Stimulated activated memory B cell treated with anti-CD40 and anti-IgM and Interleukin-4, amounts not matched to agents 10 μg/mL and 1 μg/mL and 100 μg/mL, for 72 hours (primary cell): ENCODE measurements at regions not wholly inside any gene's neighbourhood (a gene's known extent, or its start where the extent isn't known, plus 50 kb on each side); places are given as distances from the start of the nearest gene placed in this dataset.

Experiments
- ATAC-seq: fragments of 150-1000 bp; cut with Tn5 transposase; 2 replicates; pipeline ENCODE4 v1.10.0; 2021
- H3K27ac Mint-ChIP-seq: one replicate; pipeline ENCODE4 v1.8.0; 2022; ENCODE audit warnings: mild to moderate bottlenecking, mixed read lengths
- H3K27me3 Mint-ChIP-seq: one replicate; pipeline ENCODE4 v1.8.0; 2022; ENCODE audit warnings: mixed read lengths
- H3K36me3 Mint-ChIP-seq: one replicate; pipeline ENCODE4 v1.8.0; 2022; ENCODE audit warnings: mixed read lengths
- H3K4me1 Mint-ChIP-seq: one replicate; pipeline ENCODE4 v1.8.0; 2022; ENCODE audit warnings: mixed read lengths
- H3K4me3 Mint-ChIP-seq: one replicate; pipeline ENCODE4 v1.8.0; 2022; ENCODE audit warnings: mild to moderate bottlenecking, moderate library complexity, mixed read lengths
- H3K9me3 Mint-ChIP-seq: one replicate; pipeline ENCODE4 v1.8.0; 2022; ENCODE audit warnings: mixed read lengths

DNA sequence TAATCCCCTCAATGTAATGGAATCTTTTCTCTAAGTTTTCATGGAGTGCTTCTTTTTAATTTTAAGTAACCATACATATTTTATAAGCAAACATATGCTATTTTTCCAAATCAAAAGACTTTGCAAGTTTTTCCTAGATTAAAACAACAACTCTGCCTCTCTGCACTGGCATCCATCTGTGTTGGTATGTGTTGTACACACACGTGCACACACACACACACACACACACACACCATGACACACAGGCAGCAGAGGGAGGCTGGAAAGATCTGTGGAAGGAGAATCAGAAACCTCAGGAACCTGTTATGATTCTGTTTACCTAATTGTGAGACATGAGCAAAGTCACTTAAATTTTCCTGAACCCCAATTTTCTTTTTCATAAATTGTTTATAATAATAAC, 295.0 kb upstream of the PRDM1 start:
- Mint-ChIP-seq H3K4me1 (peaks cover 45% of the 10 kb centered on the region), H3K27ac (no peak overlapping the region), H3K9me3 (no peaks in the 10 kb centered on the region), H3K36me3 (no peaks in the 10 kb centered on the region), H3K27me3 (no peaks in the 10 kb centered on the region), H3K4me3 (no peak overlapping the region)
- no peak for ATAC-seq

DNA sequence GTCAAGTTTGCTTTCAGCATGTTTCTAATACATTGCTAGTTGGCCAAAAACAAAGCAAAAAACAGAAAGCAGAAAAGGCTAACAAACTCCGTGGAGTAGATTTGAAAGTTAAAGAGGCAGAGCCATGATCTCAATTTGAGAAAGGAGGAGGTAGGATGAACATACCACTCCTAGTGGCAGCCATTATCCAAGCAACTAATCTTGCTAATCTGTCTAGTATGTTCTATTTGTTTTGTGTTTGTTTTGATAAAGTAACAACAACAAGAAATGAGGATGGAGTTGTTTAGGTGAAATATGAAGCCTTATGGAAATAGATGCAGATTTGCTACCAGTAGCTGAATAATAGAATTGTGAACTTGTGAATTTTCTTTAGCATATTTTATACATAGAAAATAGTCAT, 295.5 kb upstream of the PRDM1 start:
- Mint-ChIP-seq H3K4me1 (peaks cover 50% of the 10 kb centered on the region), H3K27ac (no peak overlapping the region), H3K9me3 (no peaks in the 10 kb centered on the region), H3K36me3 (no peaks in the 10 kb centered on the region), H3K4me3 (no peak overlapping the region), H3K27me3 (no peaks in the 10 kb centered on the region)
- no peak for ATAC-seq

DNA sequence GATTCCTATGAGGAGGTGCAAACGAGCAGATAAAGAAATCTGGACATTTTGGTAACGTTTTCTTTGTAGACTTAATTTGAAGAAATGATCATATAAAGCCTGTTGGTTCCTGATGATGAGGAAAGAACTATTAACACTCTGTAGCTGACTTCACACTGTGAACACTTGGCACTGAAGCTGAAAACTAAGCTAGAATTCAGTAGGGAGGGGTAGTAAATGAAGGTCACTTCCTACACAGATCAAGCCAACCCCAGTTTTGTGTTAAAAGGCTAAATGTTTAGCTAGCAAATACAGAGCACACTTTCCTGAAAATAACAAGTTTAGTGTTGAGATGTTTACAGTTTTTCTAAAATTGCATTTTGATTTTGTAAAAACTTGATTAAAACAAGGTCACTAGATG, 296.2 kb upstream of the PRDM1 start:
- Mint-ChIP-seq H3K9me3 (no peaks in the 10 kb centered on the region), H3K36me3 (no peaks in the 10 kb centered on the region), H3K27me3 (no peaks in the 10 kb centered on the region), H3K27ac (no peak overlapping the region), H3K4me3 (no peak overlapping the region), H3K4me1 (peaks cover 56% of the 10 kb centered on the region)
- ATAC-seq = no peak

GRCh38 chr6:105787747-105788146, 298.4 kb upstream of the PRDM1 start:
- ATAC-seq = no peak
- Mint-ChIP-seq H3K4me1 (peaks cover 41% of the 10 kb centered on the region), H3K4me3 (no peak overlapping the region), H3K36me3 (no peaks in the 10 kb centered on the region), H3K27ac (peak overlapping the region; percentile 44), H3K9me3 (no peaks in the 10 kb centered on the region), H3K27me3 (no peaks in the 10 kb centered on the region)

DNA sequence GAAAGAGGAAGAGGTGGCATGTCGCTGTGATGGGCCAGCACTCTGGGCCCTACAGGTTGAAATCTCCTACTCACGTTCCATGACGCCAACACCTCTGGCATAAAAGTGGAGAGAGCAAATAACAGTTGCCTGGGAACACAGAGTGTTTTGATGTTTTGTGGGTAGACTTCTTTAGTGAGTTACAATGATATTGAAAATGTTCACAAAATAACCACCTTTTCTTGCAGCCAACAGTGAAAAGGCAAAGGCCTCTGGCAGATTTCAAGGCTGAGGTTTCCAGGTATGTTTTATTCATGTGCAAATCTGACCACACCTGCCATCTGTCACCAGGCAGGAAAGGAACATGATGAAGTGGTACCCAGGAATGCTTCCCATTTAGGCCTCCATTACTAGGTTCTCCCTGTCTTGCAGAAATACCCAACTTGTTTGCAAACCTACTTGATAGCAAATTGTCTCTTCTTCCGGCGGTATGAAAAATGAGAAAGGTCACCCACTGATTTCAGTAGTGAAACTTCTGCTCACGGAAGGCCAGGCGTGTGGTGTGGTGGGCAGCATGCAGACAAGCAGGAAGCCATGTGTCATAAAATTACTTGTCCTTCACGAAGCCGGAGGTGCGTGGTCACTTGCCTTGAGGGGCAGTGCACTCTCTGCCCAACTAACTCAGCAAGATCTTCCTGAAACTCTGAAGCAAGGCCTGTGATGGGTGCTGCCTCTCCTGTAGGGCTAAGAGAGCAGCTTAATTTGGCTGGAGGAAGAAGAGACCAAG, 299.1 kb upstream of the PRDM1 start:
- Mint-ChIP-seq H3K27ac (peak overlapping the region; percentile 44), H3K27me3 (no peaks in the 10 kb centered on the region), H3K4me1 (peaks cover 42% of the 10 kb centered on the region), H3K9me3 (no peaks in the 10 kb centered on the region), H3K36me3 (no peaks in the 10 kb centered on the region), H3K4me3 (no peak overlapping the region)
- peak; percentile 80 for ATAC-seq

DNA sequence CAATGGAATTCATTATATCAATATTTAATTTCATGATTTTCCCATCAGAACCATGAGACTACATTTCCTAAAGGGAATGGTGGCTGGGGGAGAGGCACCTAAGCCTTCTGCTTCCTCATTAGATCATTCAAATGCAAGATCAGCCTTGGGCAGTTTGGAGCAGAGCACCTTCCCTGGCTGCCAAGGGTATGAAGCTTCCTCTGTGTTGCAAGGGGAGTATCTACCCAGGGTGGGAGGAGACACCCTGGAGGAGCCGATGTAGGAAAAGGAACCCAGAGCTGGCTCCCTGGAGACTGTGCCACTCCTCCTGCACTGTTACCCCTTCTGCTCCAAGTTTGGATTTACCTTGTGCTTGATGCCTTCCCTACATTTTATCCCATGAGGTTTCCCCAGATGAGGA, 299.7 kb upstream of the PRDM1 start:
- Mint-ChIP-seq H3K36me3 (no peaks in the 10 kb centered on the region), H3K4me3 (no peak overlapping the region), H3K27me3 (no peaks in the 10 kb centered on the region), H3K4me1 (peaks cover 37% of the 10 kb centered on the region), H3K9me3 (no peaks in the 10 kb centered on the region), H3K27ac (peak overlapping the region; percentile 44)
- ATAC-seq = no peak

DNA sequence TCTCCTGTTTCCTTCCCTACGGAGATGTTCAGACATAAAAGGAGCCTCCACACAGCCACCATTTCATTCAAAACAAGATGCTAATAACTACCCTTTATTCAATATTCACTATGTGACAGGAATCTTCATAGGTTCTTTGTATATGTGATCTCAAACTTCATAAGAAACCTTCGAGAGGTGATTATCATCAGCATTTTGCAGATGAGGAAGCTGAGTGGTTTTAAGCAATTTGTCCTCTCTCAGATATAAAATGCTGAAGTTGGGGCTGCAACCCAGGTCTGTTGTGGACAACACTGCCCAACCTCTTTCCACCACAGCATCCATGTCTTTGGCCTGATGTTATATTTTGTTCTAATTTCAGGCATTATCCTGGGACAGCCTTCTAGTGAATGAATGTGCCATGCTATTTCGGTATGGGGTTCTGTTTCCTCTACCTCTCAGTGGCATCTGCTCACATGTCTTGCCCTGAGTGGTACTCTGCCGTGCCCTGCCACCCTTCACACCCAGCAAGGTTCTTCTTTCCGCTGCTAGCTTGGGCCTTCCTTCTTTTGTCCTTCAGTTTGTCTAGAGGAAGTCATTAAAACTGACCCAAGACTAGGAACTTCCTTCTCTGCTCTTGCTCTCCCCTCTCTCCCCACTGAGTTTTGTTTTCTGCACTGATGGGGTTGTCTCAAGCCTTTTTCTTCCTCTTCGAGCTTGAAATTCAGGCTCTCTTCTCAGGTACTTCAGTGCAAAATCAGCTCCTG, 300.9 kb upstream of the PRDM1 start:
- Mint-ChIP-seq H3K4me3 (no peak overlapping the region), H3K9me3 (no peaks in the 10 kb centered on the region), H3K4me1 (peaks cover 36% of the 10 kb centered on the region), H3K27ac (peak overlapping the region; percentile 38), H3K36me3 (no peaks in the 10 kb centered on the region), H3K27me3 (no peaks in the 10 kb centered on the region)
- ATAC-seq = no peak

DNA sequence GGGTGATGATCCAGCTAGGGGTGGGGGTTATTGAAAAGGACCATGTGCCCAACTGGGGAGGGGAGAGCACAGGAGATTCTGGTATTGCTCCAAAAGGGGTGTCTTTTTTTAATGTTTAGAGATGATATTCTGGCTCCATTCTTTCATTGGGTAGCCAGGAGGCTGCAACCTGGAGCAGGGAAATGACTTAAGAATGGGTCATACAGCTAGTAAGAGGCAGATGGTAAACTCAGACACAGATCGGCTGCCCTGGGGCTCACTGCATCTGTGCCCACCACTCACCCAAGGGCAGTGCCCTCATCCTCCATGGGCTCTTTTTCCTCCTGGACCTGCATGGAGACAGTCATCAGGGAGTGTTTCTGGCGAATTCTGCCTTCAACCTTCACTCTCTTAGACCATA, 302.0 kb upstream of the PRDM1 start:
- no peak overlapping the region for H3K27ac Mint-ChIP-seq
- no peak overlapping the region for H3K4me3 Mint-ChIP-seq
- ATAC-seq = no peak
- no peaks in the 10 kb centered on the region for H3K27me3 Mint-ChIP-seq
- H3K36me3 Mint-ChIP-seq = no peaks in the 10 kb centered on the region
- peaks cover 38% of the 10 kb centered on the region for H3K4me1 Mint-ChIP-seq
- no peaks in the 10 kb centered on the region for H3K9me3 Mint-ChIP-seq

- Mint-ChIP-seq H3K27ac (no peak overlapping the region), H3K4me1 (peaks cover 38% of the 10 kb centered on the region), H3K27me3 (no peaks in the 10 kb centered on the region), H3K36me3 (no peaks in the 10 kb centered on the region), H3K4me3 (no peak overlapping the region), H3K9me3 (no peaks in the 10 kb centered on the region)
- ATAC-seq = no peak
Observed at GRCh38 chr6:105783333-105783935, 302.7 kb upstream of the PRDM1 start.

DNA sequence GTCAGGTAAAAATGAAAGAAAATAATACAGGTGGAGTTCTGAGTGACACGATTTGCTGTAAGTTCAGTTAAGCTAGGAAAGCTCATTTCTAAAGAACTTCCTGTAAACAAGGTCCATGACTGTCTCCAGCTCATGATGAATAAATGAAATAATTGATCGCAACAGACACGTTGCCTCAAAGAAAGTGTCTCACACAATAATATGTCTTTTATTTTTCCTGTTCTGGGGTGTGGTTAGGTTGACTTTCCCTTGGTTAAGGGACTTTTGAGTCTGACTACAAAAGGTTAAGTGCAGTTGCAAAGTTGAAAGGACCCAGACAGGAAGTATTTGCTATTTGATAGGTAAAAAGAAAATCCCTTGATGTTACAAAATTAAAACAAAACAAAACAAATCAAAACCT, 304.2 kb upstream of the PRDM1 start:
- no peaks in the 10 kb centered on the region for H3K36me3 Mint-ChIP-seq

DNA sequence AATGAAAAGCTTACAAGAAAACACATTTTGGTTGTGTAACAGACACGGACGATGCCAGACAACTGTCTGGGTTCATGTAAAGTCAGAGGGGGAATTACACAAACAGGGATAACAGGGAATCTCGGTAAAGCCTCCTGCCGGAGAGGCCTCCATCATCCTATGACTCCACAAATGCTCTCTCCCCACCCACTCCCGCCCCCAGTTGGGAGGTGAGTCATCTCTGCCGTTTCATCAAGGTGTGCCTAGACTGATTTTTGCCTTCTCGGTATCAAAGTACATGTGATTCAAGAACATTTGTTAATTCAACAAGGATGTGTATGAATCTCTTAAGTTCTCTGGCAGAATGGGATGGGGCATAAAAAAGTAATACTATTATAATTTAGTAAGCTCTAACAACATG, 304.9 kb upstream of the PRDM1 start:
- Mint-ChIP-seq H3K36me3 (no peaks in the 10 kb centered on the region), H3K27me3 (no peaks in the 10 kb centered on the region), H3K9me3 (no peaks in the 10 kb centered on the region), H3K4me1 (peaks cover 26% of the 10 kb centered on the region), H3K4me3 (no peak overlapping the region), H3K27ac (no peak overlapping the region)
- no peak for ATAC-seq

More for the DNA sequence above, 304.2 kb upstream of the PRDM1 start:
- Mint-ChIP-seq H3K27me3 (no peaks in the 10 kb centered on the region), H3K4me1 (peaks cover 31% of the 10 kb centered on the region), H3K9me3 (no peaks in the 10 kb centered on the region), H3K27ac (no peak overlapping the region), H3K4me3 (no peak overlapping the region)
- ATAC-seq = no peak

DNA sequence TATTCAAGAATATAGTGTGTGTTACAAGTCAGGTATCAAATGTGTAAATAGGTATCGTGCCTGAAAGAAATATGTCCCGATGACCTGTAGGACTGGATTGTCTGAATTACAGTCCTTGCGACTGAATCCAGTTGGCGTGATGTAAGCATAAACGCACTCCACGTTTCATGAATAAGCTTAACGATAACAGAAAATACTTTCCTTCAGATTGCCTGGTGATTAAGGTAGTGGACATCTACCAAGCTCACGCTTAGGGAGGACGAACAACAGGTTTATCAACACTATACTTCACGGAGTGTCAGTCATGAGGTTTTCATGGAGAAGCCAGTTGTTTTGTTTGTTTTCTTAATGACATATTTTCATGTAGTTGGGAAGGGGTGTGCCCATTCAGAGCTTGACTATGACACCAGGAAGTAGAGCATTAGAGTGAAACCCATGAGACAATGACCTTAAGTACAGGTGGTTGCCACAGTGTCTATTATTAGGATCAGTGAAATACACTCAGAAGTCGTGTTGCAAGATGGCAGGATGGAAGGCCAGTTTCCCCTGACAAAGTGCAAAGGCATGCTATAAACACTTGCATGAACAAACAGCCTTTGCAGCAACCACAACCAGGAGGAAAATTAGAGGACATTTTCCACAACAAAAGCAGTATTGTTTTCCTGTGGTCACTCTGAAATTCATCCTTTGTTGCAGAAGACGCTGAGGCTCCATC, 305.8 kb upstream of the PRDM1 start:
- Mint-ChIP-seq H3K36me3 (peaks cover 2% of the 10 kb centered on the region), H3K9me3 (peaks cover under 1% of the 10 kb centered on the region), H3K4me3 (no peak overlapping the region), H3K27ac (no peak overlapping the region), H3K27me3 (no peaks in the 10 kb centered on the region), H3K4me1 (peaks cover 19% of the 10 kb centered on the region)
- ATAC-seq = peak; percentile 68

- Mint-ChIP-seq H3K9me3 (peaks cover 7% of the 10 kb centered on the region), H3K36me3 (peaks cover 6% of the 10 kb centered on the region), H3K4me1 (peaks cover 12% of the 10 kb centered on the region), H3K4me3 (no peak overlapping the region), H3K27me3 (no peaks in the 10 kb centered on the region), H3K27ac (no peak overlapping the region)
- ATAC-seq = no peak
Observed at GRCh38 chr6:105779110-105779509, 307.0 kb upstream of the PRDM1 start.

DNA sequence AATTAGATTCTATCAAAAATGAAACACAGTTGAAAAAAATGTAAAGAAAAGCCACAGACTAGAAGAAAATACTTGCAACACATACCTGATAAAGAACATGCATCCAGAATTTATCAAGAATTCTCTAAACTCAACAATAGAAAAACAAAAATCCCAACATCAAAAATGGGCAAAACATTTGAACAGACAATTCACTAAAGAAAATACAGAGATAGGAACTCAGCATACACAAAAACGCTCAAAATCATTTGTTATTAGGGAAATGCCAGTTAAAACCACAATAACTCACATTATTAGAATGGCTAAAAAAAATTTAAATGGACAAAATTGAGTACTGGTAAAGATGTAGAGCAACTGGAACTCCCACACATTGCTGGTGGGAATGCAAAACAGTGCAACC, 311.0 kb upstream of the PRDM1 start:
- peaks cover 7% of the 10 kb centered on the region for H3K9me3 Mint-ChIP-seq
- H3K27ac Mint-ChIP-seq = no peak overlapping the region
- peaks cover 6% of the 10 kb centered on the region for H3K36me3 Mint-ChIP-seq
- H3K4me1 Mint-ChIP-seq = peaks cover under 1% of the 10 kb centered on the region
- H3K4me3 Mint-ChIP-seq = no peak overlapping the region
- no peaks in the 10 kb centered on the region for H3K27me3 Mint-ChIP-seq
- ATAC-seq = no peak

GRCh38 chr6:105774247-105774646, 311.9 kb upstream of the PRDM1 start:
- H3K36me3 Mint-ChIP-seq = peaks cover 6% of the 10 kb centered on the region
- ATAC-seq = no peak
- no peaks in the 10 kb centered on the region for H3K4me1 Mint-ChIP-seq

More at GRCh38 chr6:105774247-105774646, 311.9 kb upstream of the PRDM1 start:
- H3K27me3 Mint-ChIP-seq = no peaks in the 10 kb centered on the region
- peaks cover 7% of the 10 kb centered on the region for H3K9me3 Mint-ChIP-seq
- no peak overlapping the region for H3K27ac Mint-ChIP-seq
- no peak overlapping the region for H3K4me3 Mint-ChIP-seq
